GM21786 (cell line): ENCODE measurements at regions not wholly inside any gene's neighbourhood (a gene's known extent, or its start where the extent isn't known, plus 50 kb on each side); places are given as distances from the start of the nearest gene placed in this dataset.

Experiments
- ATAC-seq: cut with Tn5 transposase; IDR thresholded peaks from one replicate; pipeline ENCODE4 v1.9.1; 2021; ENCODE audit not compliant: unreplicated experiment

DNA sequence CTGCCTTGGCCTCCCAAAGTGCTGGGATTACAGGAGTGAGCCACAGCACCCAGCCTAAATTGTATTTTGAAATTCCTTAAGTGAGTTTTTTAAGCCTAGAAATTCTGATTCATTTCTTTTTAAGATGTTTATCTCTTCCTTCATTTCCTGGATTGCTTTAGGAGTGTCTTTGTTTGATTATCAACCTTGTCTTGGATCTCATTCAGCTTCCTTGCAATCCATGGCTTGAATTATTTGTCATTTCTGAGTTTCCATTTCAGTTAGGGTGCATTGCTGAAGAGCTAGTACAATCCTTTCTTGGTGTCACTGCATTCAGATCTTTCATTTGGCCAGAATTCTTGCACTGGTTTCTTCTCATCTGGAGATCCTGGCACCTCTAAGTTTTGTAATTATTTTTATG, 606.4 kb upstream of the ZNF804A start:
- ATAC-seq, result no peak

DNA sequence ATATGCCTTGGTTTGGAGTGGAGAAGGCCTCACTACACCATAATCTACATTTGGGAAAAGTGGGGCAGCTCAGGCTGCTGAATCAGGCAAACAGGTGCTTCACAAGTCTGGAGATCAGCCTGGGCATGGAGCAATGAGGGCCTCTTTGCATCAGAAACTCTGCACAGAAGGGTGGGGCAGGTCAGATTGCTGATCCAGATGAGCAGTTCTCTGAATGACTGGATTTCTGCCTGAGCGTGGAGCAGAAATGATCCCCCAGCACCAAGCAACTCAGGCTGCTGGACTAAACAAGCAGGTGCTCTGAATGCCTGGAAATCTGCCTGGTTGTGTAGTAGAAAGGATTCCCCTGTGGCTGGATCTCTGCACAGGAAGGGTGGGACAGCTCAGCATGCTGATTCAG, 605.3 kb upstream of the ZNF804A start:
- ATAC-seq, result peak; percentile 54

DNA sequence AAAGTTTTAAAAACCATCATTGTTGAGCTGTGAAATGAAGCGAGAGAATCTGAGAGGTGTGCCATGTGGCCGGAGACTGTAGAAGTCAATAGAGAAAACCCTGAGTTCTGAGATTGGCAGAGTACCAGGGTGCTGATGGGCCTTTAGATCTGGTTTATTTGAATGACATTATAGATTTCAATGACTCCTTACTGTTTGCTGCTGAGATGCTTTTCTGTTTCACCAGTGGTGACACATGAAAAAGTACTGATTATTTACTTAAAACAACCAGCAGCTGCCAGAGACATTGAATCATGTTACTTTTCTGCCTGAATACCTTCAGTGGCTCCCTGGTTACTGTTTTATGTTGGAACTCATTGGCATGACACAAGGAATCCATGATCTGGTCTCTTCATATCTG, 602.7 kb upstream of the ZNF804A start:
- ATAC-seq, result no peak

DNA sequence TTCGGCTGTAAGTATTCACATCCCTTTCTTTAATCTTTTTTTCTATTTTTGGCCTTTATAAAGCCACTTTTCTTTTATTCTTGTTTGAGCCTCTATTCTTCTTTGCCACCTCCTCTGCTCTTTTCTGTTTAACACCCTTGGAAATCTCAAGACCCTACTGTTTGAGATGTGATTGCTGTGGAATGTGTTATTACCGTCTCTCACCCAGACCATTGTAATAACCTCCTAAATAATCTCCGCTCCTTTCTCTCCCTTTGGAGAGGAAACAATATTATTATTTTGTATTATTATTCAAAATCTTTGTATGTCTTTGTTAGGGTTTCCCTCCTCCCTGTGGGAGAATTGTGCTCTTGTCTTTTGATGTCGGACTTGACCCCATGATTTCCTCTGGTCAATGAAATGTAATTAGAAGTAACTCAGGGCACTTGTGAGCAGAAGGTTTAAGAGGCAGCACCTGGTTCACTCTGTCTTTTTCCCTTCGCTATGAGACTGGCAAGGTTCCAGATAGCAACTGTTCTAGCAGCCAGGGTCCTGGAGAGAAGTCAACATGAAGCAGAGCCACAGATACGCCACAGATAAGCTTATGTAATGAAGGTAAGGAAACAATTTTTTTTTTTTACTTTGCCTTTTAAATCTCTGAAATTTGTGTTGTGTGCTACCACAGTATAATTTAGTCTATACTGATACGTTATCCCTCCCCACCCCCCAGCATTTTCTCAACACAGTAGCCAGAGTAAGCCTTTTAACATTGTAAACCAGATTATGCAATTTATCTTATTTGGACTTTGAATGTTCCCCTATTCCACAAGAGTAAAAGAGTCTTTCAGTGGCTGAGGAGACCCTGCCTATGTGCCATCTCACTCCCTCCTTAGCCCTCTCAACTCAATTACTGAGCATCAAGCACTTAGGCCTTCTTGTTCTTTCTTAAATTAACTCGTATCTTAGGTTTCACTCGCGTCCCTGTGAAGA, 601.2 kb upstream of the ZNF804A start:
- ATAC-seq, result no peak

DNA sequence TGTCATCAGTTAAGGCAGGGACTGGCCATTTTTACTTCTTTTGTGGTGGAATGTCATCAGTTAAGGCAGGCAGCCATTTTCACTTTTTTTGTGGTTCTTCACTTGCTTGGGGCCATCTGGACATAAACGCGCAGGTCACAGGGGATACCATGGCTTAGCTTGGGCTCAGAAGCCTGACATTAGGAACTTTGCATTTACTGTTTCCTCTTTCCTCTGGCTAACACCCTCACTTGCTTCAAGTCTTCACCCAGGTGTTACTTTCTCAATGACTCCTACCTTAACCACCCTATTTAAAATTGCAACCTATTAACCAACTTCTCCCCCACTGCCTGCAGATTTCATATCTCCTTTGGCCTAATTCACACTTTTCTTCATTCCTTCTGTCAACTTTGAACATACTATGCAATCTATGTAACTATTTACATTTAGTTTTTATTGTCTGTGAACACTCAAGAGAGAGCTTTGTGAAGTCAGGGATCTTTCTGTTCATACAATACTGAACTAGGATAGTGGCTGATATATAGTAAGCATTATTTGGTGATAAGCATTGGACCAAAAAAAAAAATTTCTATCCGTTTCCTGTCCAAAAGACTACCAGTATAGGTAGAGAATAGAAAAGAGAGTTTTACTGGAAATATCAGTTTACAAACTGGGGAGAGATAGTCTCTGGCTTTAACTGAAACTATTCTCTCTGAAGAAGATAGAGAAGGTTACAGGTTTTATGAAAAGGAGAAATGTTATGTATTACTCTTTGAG, 600.1 kb upstream of the ZNF804A start:
- peak; percentile 89 for ATAC-seq

DNA sequence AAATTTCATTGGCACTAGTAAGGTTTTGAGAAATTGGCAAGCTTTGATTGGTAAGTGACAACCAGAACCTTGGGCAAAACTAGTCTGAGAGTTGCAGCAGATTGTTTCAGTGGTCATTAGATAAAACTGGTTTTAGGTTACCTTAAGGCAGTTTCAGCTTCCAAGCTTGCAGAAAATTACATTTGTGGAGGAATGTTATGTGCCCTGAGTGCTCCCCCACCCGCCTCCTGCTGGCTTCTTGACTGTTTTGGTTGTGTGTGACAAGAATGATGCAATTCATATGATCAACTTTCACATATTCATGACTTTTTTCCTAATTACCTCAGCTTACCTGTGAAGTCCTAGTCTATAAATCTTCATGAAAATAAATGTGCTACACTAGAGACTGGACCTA, 599.5 kb upstream of the ZNF804A start:
- peak; percentile 24 for ATAC-seq

DNA sequence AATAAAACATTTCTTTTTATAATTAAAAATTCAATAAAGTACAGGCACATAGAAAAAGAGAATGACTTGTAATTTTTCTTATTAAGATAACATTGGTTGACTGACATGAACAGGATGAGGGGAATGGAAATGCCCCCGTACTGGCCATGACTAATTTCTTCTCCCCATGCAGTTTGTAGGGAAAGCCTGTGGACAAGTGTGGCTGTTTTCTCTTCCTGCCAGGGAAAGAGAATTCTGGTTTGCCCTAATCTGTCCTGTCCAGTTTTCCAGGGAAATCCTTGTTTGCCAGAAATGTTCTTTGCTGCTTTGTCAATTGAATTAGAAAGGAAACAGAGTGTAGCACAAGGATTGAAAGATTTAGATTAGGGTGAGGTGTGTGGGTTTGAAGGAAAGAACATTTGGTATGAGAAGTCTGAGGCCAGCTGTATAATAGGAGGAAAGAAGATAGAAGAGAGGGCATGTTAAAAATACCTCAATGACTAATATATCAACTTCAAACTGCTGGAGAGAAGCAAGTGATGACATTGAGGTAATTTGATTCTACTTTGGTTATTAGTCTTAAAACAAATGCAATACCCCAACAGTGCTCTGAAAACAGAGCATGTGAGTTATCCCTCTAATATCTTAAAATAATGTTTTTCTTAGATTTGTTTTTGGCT, 593.9 kb upstream of the ZNF804A start:
- ATAC-seq, result peak; percentile 86

DNA sequence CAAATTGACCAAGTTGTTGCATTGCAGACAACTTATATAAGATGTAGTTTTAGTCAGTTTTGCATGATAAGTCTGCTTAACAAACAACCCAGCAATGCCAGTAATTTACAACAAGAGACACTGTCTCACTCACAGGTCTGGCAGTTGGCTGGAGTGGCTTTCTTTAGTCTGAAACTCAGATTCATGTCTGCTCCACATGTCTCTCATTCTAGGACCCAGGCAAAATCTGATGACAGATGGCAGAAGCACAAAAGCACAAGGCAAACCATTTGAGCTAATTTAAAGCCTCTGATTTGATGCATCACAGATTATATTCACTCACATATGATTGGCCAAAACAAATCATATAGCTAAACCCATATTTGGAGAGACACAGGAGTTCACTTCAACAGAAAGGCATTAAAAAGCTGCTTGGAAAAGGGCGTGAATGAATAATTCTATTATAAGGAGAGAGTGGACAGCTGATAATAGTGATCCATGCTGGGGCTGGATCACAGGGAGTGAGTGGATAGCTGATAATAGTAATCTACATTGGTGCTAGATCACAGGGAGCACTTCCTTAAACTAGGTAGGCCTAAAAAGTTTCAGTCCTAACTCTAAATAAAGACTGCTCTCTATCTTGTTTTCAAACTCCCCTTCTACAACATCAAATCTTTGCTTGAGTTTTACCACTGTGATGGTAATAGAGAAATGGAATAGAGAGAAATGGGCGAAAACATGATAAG, 593.2 kb upstream of the ZNF804A start:
- peak; percentile 49 for ATAC-seq

DNA sequence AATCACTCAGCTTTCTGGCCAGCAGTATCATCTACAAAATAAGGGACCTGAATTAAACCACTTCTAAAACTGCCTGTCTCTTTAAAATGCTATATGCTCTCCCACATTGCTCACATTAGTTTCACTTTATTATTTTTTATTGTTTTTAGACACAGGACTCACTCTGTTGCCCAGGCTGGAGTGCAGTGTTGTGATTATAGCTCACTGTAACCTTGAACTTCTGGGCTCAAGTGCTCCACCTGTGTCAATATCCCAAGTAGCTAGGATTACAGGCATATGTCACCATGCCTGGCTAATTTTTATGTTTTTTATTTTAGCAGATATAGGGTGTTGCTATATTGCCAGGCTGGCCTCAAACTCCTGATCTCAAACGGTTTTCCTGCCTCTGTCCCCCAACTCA, 591.3 kb upstream of the ZNF804A start:
- ATAC-seq, result no peak

DNA sequence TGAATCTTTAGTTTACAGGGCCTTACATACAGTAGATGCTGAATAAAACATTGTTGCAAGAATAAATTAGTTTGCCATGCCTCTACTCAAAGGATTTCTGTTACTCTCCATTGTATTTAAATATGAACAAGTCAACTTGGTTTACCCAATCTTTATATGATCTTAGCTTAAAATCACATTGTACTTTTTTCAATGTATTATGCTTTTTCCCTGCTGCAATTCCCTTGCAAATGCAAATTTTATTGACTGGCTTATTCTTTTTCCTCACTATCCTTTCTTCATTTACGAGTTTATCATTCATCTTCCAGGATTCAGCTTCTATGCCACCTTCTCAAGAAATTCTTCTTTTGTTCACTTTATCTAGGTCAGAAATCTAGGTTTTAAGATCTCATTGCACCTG, 571.4 kb upstream of the ZNF804A start:
- ATAC-seq, result no peak

DNA sequence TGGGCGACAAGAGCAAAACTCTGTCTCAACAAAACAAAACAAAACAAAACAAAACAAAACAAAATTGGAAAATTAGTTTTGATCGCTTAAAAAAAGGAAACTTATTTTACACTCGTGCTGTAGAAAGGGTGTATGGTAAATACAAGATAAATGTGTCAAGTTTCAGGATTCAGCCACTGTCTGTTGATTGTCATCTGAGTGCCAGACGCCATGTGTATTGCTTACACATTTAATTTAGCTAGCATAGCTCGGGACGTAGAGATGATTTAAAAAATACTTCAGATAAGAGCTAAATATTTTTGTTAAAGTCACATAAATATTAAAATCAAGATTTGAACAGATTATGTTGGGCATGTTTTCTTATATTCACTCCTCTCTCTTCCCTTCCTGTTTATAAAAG, 568.1 kb upstream of the ZNF804A start:
- ATAC-seq, result no peak

DNA sequence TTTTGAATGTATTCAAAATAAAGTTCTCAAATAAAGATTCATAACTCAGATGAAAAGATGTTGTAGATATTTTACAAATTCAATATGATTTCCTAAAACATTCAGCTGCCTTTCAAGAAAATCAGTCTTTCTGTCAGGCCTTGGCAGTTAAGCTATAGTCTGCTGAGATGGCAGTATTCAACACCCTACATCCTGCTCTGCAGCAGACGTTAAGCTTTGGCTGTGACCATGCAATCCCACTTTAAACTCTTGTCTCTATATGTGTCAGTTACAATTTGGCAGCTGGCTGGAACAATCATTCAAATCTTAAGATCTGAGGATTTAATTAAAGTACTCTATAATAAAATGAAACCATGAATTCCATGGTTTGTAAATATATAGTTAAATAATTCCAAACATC, 567.3 kb upstream of the ZNF804A start:
- no peak for ATAC-seq

DNA sequence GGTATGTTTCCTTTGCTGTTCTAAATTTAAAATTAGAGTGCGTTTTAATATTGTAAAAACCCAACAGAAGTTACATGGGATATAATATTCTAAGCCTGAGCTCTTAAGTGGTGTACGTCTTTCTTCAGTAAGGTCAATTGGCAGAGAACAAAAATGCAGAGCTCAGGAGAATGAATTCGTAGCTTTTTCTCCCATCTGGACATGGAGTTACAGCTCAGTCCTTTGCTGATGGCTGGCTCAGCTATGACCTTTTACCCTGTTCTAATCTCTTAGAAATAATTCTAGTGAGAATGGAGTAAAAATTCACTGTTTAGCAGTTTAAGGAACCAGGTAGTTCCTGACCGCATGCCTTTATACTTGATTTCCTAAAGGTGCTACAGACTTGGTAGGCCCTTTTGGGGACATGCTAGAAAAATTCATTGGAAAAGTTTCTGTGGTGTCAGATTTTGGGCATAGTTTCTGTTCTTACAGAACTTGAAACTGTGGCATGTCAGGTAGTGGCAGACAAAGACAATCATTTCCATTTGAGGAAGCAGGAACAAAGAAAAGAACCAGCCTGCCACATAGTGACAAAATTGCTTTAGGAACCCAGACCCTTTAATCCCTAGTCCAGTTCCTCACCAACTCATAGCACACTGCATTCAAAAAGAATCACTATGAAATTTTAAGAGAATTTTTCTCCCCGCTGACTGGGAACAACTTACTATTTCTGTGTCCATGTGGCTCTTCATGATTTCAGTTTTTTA, 566.8 kb upstream of the ZNF804A start:
- ATAC-seq, result peak; percentile 50

DNA sequence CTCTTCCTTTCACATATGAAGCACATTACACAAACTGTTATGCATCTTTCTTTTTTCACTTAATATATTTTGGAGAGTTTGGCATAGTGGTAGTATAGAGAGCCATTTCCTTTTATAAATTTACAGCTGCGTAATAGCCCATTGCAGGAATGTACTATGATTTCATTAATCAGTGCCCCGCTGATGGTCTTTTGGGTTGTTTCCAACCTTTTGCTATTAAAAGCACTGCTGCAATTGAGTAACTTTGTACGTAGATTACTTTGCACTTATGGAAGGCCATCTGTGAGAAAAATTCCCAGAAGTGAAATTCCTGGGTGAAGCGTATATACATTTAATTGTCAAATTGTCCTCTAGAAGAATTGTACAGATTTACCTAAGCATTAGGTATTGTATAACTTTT, 565.3 kb upstream of the ZNF804A start:
- ATAC-seq, result no peak

DNA sequence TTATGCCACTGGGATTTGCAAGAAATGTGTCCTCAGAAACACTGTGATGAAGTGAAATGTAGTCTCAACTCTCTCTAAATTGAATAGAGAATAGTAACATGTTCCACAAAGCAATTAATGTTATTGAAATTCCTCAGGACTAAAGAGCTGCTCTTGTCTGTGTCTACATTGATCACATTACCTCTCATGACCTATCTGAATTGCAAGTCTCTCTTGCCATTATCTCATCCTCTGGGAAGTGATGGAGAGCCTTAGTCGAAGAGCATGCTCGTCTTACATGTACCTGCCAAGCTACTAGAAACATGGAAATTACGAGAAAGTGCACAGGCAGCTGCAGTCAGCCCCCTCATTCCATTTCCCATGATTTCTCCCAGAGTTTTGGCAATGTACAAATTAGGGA, 561.1 kb upstream of the ZNF804A start:
- ATAC-seq, result no peak

DNA sequence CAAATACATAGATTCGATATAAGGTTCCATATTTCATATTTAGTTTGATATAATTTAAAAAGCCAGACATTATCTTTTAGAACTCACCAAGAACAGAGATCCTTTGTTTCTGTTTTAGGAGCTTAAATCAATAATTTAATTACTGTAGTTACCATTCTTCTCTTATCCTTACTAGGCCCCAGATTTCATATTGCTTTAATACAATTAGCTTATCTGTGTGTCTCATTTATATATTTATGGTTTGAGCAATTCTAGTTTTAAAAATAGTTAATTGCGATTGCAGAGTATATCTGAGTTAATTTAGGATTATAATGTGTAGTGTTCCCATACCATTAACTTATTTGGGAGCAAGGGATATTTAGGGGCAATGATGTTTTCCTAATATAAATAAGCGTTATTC, 558.8 kb upstream of the ZNF804A start:
- ATAC-seq, result no peak

DNA sequence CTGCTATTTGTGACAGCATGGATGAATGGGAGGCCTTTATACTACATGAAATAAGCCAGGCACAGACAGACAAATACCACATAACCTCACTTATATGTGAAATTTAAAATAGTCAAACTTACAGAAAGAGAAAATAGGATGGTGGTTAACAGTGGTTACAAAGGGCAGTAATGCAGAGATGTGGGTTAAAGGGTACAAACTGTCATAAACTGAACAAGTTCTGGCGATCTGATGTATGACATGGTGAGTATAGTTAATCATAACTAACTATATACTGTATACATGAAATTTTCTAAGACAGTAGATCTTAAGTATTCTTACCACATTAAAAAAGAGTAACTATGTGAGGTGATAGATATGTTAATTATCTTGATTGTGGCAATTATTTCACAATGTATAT, 558.1 kb upstream of the ZNF804A start:
- no peak for ATAC-seq

DNA sequence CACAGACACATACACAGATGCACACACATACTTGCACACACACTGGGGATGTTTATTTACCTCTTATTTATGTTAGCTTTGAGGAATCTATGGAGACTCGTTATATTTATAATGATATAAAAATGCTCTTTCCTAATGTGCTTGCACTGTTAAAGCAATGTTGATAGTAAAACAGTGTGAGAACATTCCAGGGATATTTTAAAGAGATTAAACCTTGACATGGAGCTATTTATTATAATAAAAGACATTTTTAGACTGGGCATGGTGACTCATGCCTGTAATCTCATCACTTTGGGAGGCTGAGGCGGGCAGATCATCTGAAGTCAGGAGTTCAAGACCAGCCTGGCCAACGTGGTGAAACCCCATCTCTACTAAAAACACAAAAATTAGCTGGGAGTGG, 557.3 kb upstream of the ZNF804A start:
- no peak for ATAC-seq

DNA sequence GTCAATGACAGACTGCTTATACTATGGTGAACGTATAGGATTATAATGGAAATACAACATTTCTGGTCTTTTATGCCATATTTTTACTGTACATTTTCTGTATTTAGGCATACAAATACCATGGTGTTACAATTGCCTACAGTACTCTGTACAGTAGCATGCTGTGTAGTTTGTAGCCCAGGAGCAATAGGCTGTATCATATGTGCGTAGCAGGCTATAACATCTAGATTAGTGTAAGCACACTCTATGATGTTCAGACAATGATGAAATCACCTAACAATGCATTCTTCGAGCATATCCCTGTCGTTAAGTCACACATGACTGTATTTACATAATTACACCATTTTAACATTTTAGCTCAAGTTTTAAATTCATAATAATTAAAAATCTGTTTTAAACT, 556.6 kb upstream of the ZNF804A start:
- no peak for ATAC-seq

DNA sequence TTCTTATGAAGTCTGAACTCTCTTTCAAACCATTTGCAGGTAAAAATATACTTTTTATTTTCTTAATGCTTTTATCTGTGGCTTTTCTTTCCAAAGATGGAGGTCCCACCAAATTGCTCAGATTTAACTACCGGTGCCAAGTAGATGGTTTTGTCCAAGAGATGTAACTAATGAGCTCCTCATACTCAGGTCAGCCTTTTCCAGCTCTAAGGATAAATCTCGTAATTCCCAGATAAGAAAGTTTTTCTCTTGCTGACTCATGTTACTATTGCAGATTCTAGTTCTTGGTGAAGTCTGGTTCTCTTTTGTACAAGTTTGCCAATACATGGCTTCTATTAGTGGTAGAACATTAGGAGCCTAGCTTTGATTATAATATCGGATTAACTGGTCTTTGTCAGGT, 550.8 kb upstream of the ZNF804A start:
- no peak for ATAC-seq
